Panc1 (cell line): ENCODE measurements at regions not wholly inside any gene's neighbourhood (a gene's known extent, or its start where the extent isn't known, plus 50 kb on each side); places are given as distances from the start of the nearest gene placed in this dataset.

Experiments used
- ATAC-seq: fragments of 200-7000 bp; cut with Tn5 transposase; 2 replicates; pipeline ENCODE4 v1.9.1; 2020; ENCODE audit warnings: mild to moderate bottlenecking, moderate library complexity
- BruUV-seq: library from RNA; stranded (reverse); fragments of 400-500 nt; replicated peaks from 2 replicates; lab custom pipeline; 2021; lab: Mats Ljungman, UMichigan
- CTCF ChIA-PET: fragments of 300-600 bp; sonication (Branson Sonifier 250); formaldehyde crosslinking; loops from one replicate; lab custom pipeline; 2022; ENCODE audit warnings: antibody characterized with exemption; lab: Charles Lee
- POLR2A ChIA-PET: fragments of 300-600 bp; sonication (Branson Sonifier 250); formaldehyde crosslinking; loops from one replicate; lab custom pipeline; 2022; ENCODE audit warnings: antibody characterized with exemption; lab: Charles Lee
- DNase-seq: peaks from one replicate; pipeline ENCODE4 v3.0.0-alpha.2; 2010; ENCODE audit warnings: low read depth, low spot score
- H3K27ac ChIP-seq: 2 replicates; pipeline ENCODE4 v1.5.1; 2011; ENCODE audit warnings: mild to moderate bottlenecking, low read length, inconsistent platforms
- H3K27me3 ChIP-seq: fragments of 200-500 bp; sonication (Bioruptor generic); 2 replicates; pipeline ENCODE4 v1.6.0; 2014; ENCODE audit warnings: low read length, inconsistent platforms; ENCODE audit not compliant: control insufficient read depth, insufficient read depth
- H3K36me3 ChIP-seq: fragments of 200-500 bp; sonication (Bioruptor generic); 2 replicates; pipeline ENCODE4 v1.5.1; 2014; ENCODE audit warnings: inconsistent platforms, mild to moderate bottlenecking, low read length, moderate library complexity; ENCODE audit not compliant: control insufficient read depth, insufficient read depth
- H3K4me1 ChIP-seq: 2 replicates; pipeline ENCODE4 v1.5.1; 2011; ENCODE audit warnings: inconsistent platforms, mild to moderate bottlenecking, low read length, moderate library complexity; ENCODE audit not compliant: control insufficient read depth, insufficient read depth
- H3K4me3 ChIP-seq, 2 experiments: 2 replicates each; pipeline ENCODE4 v1.5.1; 2011 to 2012; ENCODE audit warnings: low read depth in 2 of 2, low read length in 2 of 2, mild to moderate bottlenecking in 2 of 2, inconsistent platforms in 1 of 2, moderate library complexity in 1 of 2
- H3K9me3 ChIP-seq: fragments of 200-500 bp; sonication (Bioruptor generic); 2 replicates; pipeline ENCODE4 v1.5.1; 2014; ENCODE audit warnings: low read depth, mild to moderate bottlenecking, inconsistent platforms, low read length, moderate library complexity; ENCODE audit not compliant: control insufficient read depth, insufficient read depth
- POLR2AphosphoS5 ChIP-seq: IDR thresholded peaks from 2 replicates; pipeline ENCODE4 v1.6.1; 2012; ENCODE audit warnings: mild to moderate bottlenecking, low read depth, low read length, moderate library complexity
- REST ChIP-seq, 2 experiments: IDR thresholded peaks; 2 replicates each; pipeline ENCODE4 v1.6.1; 2011 to 2012; ENCODE audit warnings: low read depth in 2 of 2, control low read depth in 1 of 2, low read length in 1 of 2, mild to moderate bottlenecking in 1 of 2, moderate library complexity in 1 of 2; ENCODE audit not compliant: insufficient read depth in 1 of 2
- SIN3A ChIP-seq: IDR thresholded peaks from 2 replicates; pipeline ENCODE4 v1.6.1; 2012; ENCODE audit warnings: low read depth, mild to moderate bottlenecking, low read length, moderate library complexity, borderline replicate concordance; ENCODE audit not compliant: insufficient read depth
- TCF7L2 ChIP-seq: IDR thresholded peaks from 2 replicates; pipeline ENCODE4 v1.6.1; 2011; ENCODE audit warnings: mild to moderate bottlenecking, low read depth, low read length, inconsistent platforms
- in situ Hi-C: cut with HindIII; loops from 2 replicates; pipeline ENCODE4 v1.10.0; 2016; ENCODE audit warnings: low sequenced_read_pairs, low pct_unique_long_range_greater_than_20kb
- intact Hi-C: fragments of 100-400 bp; cut with micrococcal nuclease; formaldehyde crosslinking; loops from one replicate; pipeline ENCODE4 v1.10.0; 2022; ENCODE audit not compliant: unreplicated experiment
- TF ChIP-seq, protein P1 (sequence below): fragments of 450-650 bp; IDR thresholded peaks from 2 replicates; pipeline ENCODE4 v1.5.1; 2017; ENCODE audit warnings: mild to moderate bottlenecking

GRCh38 chr6:66655420-66655819 is 948.4 kb upstream of the EYS start:
- H3K36me3 ChIP-seq = no peaks in the 10 kb centered on the region
- H3K4me1 ChIP-seq = no peaks in the 10 kb centered on the region
- ATAC-seq (no peak), DNase-seq (no peak)
- H3K4me3 ChIP-seq = no peak overlapping the region
- no peaks in the 10 kb centered on the region for H3K27me3 ChIP-seq
- TF ChIP-seq TCF7L2 (no peak), SIN3A (no peak), REST (IDR thresholded peaks at IDR 0.05; ENCODE audit: insufficient read depth in 1 of 2, low read depth in 2 of 2, low read length in 1 of 2) (no peak), POLR2AphosphoS5 (no peak)
- TF ChIP-seq, protein P1, sequence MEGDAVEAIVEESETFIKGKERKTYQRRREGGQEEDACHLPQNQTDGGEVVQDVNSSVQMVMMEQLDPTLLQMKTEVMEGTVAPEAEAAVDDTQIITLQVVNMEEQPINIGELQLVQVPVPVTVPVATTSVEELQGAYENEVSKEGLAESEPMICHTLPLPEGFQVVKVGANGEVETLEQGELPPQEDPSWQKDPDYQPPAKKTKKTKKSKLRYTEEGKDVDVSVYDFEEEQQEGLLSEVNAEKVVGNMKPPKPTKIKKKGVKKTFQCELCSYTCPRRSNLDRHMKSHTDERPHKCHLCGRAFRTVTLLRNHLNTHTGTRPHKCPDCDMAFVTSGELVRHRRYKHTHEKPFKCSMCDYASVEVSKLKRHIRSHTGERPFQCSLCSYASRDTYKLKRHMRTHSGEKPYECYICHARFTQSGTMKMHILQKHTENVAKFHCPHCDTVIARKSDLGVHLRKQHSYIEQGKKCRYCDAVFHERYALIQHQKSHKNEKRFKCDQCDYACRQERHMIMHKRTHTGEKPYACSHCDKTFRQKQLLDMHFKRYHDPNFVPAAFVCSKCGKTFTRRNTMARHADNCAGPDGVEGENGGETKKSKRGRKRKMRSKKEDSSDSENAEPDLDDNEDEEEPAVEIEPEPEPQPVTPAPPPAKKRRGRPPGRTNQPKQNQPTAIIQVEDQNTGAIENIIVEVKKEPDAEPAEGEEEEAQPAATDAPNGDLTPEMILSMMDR = no peak
- CTCF ChIA-PET = no interaction called here
- intact Hi-C loops = no loop called here
- no TSS peak for BruUV-seq
- no peaks in the 10 kb centered on the region for H3K9me3 ChIP-seq
- POLR2A ChIA-PET = no interaction called here
- in situ Hi-C loops = no loop called here
- H3K27ac ChIP-seq = no peak overlapping the region

- Histone ChIP-seq H3K9me3 (0 out of 2 replicates have a peak, but pooled peaks cover 4% of the 10 kb centered on the region), H3K4me3 (no peak overlapping the region), H3K27ac (no peak overlapping the region), H3K27me3 (no peaks in the 10 kb centered on the region), H3K4me1 (no peaks in the 10 kb centered on the region), H3K36me3 (no peaks in the 10 kb centered on the region)
- POLR2A ChIA-PET = no interaction called here
- no TSS peak for BruUV-seq
- intact Hi-C loops = no loop called here
- no peak for ATAC-seq
- no peak for DNase-seq
- in situ Hi-C loops = no loop called here
- CTCF ChIA-PET = no interaction called here
- no peak for TF ChIP-seq REST (IDR thresholded peaks at IDR 0.05; ENCODE audit: insufficient read depth in 1 of 2, low read depth in 2 of 2, low read length in 1 of 2)
- TF ChIP-seq, protein P1 = no peak
- TF ChIP-seq TCF7L2 = no peak
- no peak for TF ChIP-seq POLR2AphosphoS5
- no peak for TF ChIP-seq SIN3A
Measured at GRCh38 chr6:66638518-66638917, 931.5 kb upstream of the EYS start.
